ENCODE measurements at regions not wholly inside any gene's neighbourhood (a gene's known extent, or its start where the extent isn't known, plus 50 kb on each side); places are given as distances from the start of the nearest gene placed in this dataset.

DNA sequence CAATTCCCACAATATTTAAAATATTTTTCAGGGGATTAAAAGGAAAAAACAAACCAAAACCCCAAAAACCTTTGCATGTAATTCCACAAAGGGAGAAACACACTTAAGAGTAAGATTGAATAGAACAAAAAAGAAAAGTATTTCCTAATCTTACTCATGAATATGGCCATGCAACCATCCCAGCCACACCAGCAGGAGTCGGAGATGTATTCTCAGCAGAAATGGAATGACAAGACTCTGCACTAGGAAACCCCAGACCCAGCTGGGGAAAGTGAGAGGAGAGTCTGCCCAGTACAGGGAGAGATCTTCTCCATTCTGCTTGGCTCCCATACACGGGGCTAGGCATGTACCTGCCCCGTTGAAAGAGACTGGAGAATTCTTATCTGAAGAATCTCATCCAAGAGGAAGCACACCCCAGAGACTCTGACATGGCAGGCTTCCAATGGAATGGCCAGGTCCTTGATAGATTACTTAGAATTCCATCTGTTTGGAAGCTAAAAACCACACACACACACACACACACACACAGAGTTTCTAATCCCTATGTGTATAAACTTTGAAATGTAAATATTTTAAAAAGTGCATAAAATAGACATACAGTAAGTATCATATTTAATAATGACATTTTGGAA is 118.8 kb downstream of the GADD45G start:
- TF ChIP-seq ZNF274 (IDR thresholded peaks at IDR 0.05; ENCODE audit: borderline replicate concordance, extremely low read depth, low read length) (no peak), GTF2F1 (IDR thresholded peaks at IDR 0.05; ENCODE audit: borderline replicate concordance, low read depth, low read length) (no peak), CBX5 (IDR thresholded peaks at IDR 0.05; ENCODE audit: low read depth, low read length) (no peak), EP300 (IDR thresholded peaks at IDR 0.05; ENCODE audit: borderline replicate concordance in 1 of 2, low read depth in 2 of 2, low read length in 2 of 2) (no peak), RAD21 (IDR thresholded peaks at IDR 0.05 in 1 of 2, conservative IDR thresholded peaks at IDR 0.05 in 1 of 2; ENCODE audit: low read depth in 2 of 2, low read length in 2 of 2) (no peak), BCL11A (IDR thresholded peaks at IDR 0.05; ENCODE audit: low read depth in 2 of 2, low read length in 2 of 2) (no peak)
- TF ChIP-seq, protein P1, sequence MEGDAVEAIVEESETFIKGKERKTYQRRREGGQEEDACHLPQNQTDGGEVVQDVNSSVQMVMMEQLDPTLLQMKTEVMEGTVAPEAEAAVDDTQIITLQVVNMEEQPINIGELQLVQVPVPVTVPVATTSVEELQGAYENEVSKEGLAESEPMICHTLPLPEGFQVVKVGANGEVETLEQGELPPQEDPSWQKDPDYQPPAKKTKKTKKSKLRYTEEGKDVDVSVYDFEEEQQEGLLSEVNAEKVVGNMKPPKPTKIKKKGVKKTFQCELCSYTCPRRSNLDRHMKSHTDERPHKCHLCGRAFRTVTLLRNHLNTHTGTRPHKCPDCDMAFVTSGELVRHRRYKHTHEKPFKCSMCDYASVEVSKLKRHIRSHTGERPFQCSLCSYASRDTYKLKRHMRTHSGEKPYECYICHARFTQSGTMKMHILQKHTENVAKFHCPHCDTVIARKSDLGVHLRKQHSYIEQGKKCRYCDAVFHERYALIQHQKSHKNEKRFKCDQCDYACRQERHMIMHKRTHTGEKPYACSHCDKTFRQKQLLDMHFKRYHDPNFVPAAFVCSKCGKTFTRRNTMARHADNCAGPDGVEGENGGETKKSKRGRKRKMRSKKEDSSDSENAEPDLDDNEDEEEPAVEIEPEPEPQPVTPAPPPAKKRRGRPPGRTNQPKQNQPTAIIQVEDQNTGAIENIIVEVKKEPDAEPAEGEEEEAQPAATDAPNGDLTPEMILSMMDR (IDR thresholded peaks at IDR 0.05; ENCODE audit: control extremely low read depth in 1 of 3, insufficient read depth in 1 of 3, low read depth in 1 of 3, low read length in 3 of 3): no peak

Data from H1 (cell line).